WI38 (cell line): ENCODE measurements at regions not wholly inside any gene's neighbourhood (a gene's known extent, or its start where the extent isn't known, plus 50 kb on each side); places are given as distances from the start of the nearest gene placed in this dataset.

Experiments used
- H3K4me3 ChIP-seq: 2 replicates; pipeline ENCODE4 v1.5.1; 2011; ENCODE audit warnings: low read depth, mild to moderate bottlenecking, control low read depth, low read length
- CTCF ChIP-seq: IDR thresholded peaks from 2 replicates; pipeline ENCODE4 v1.5.1; 2012; ENCODE audit warnings: low read depth, mild to moderate bottlenecking, control low read depth, low read length

- no peak for TF ChIP-seq CTCF
- H3K4me3 ChIP-seq = no peak overlapping the region
These were observed 49.8 kb upstream of the GADD45A start for GRCh38 chr1:67635055-67635809.
